Muscle of arm (tissue), 1 donor: ENCODE measurements at regions not wholly inside any gene's neighbourhood (a gene's known extent, or its start where the extent isn't known, plus 50 kb on each side); places are given as distances from the start of the nearest gene placed in this dataset.

Experiments used
- DNase-seq: peaks from one replicate; pipeline ENCODE4 v3.0.0-alpha.2; 2013

DNA sequence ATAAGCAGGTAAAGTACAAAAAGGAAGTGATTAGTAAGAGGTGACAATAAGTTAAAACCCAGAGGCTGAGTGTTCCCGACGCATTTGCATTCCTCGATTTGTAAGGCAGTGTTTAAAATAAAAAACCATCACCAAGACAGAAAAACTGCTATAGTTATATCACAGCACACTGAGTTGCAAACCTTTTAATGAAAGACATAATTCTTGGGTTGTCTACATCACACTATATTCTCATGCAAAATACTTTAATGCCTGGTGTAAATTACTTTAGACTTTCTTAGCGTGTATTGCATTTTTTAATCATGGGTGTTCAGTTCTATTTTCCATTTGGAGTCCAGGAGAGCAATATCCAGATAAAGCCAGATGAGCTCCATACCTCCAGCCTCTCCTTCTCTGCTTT, 458.5 kb downstream of the MTX2 start:
- no peak for DNase-seq

DNA sequence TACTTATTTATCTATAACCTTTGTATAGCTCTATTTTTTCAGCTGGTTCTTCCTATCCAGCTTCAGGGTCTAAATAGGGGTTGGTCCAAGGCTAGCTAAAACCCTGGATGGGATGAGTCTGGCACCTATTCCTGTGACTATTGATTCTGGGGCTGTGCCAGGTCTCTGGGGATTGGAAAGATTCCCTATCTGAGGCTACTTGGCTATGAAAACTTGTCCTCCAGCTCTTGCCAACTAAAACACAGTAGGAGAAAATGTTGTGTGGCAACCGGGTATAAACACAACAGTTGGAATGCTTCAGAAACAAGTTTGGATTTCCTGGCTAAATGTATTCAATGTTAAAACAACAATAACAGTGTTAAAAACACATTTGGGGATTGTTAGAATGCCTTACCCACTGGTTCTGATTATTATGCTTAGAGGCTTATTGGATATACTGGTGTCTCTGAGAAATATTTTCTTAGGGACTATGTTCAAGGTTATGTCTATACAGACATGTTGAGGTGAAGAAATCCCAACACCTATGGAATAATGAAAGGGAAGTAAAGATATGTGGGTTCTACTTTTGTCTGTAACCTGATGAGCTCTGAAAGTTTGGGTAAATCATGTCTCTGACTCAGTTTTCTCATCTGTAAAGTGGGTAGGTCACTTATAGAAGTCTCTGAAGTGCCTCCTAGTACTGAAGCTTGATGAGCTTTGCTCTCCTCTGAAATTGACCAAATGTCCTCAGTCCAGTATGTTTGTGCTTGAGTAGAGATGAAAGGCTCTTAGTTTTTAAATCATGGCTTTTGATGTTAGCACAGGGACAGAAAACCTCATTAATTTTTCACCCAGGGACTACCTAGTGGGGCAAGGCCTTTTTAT, 460.7 kb downstream of the MTX2 start:
- DNase-seq, result peak; percentile 66

- DNase-seq, result no peak
These were observed 463.5 kb downstream of the MTX2 start for GRCh38 chr2:176732780-176733179.

DNA sequence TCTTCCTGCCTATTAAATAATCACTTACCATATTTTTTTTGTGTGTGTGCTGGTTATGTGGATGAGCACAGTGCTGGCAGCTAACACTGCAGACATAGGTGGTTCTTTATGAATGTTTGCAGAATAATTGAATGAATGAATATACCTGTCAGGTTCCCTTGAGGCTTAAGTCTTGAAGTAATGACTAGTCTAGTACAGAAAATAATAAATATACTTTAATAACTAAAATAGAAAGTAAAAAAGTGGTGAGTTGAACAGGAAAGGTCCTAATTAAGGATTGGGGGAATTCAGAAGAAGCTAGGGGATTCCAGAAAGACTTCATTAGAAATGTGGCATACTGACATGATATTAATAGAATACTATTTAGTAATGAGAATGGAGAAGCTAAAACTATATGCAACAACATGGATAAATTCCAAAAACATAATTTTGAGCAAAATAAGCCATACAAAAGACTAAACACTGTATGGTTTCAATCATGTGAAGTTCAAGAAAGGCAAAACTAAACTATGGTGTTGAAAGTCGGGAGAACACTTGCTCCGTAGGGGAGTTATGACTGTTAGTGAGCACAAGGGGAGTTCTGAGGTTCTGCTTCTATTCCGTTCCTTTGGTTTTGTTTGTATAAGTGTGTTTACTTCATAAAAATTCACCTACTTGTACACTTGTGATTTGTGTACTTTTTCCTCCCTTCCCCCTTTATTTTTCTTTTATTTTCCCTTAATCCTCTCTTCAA, 464.6 kb downstream of the MTX2 start:
- no peak for DNase-seq

DNA sequence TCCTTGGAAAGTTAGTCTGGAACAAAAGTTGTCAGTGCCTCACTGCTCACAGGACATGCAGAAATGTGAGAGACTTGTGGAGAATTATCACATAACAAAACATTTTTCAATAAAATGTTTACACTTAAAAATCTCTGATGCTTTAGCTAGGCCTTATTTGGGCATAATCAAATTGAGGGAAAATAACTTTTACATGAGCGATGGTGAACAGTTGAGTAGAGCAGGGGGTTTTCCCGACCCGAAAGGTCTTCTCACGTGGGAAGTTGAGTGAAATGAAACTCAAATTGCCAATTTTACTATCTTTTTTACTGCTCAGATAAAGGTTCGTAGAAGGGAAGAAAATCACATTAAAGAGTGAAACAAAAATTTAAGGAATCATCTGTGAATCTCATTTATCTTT, 465.6 kb downstream of the MTX2 start:
- no peak for DNase-seq

DNA sequence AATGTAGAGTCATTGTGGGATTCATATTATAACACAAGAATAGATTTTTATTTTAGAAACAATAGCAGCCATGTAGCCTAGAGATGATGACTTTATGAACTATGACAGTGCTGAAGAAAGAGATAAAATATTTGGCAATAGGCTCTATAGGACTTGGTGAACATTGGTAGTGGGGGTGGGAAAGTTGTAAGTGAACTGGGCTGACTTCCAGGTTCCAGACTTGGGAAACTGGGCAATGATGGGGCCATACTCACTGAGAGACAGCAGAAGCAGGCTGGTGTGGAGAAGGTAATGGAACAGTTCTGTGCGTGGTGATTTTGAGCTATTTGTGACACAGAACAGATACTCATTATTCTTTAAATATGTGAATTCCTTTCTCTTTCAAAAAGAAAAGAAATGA, 470.3 kb upstream of the HNRNPA3 start:
- no peak for DNase-seq

- DNase-seq, result no peak
These were observed 468.9 kb upstream of the HNRNPA3 start for GRCh38 chr2:176743671-176744070.

DNA sequence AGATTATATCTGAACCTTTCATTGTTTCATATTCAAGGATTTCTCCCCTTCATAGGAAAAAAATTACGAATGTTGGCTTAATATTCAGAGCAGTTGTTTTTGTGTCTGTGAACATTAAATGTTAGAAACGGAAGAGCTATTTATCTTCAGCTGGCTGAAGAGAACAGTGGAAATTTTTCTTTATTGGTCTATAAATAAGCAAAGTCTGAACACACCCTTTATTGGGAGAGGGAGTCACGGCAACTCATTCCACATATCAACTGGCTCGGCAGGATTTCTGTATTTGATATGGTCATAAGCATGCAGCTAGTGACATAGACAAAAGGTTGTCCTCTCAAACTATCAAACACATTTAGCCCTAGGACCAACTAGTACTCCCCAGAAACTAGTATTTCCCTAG, 468.4 kb upstream of the HNRNPA3 start:
- DNase-seq, result peak; percentile 21

- no peak for DNase-seq
These were observed 466.9 kb upstream of the HNRNPA3 start for GRCh38 chr2:176745543-176746200.

DNA sequence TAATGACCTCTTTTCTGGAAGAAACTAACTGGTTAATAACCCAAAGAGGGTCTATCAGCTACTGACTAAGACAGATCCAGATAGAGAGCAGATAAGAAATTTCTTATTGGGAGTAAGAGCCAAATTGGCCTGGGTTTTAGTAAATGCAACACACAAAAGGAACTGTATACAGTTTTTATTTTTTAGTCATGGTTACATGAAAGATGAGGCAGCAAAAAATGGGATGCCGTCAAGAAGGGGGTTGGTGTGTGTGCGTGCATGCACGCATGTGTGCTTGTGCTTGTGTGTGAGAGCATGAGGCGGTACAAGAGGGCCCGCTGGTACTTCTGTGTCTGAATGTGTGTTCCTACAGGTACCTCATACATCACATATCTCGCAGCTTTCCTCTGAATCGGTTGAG, 466.2 kb upstream of the HNRNPA3 start:
- peak; percentile 30 for DNase-seq

GRCh38 chr2:176747506-176747905, 465.1 kb upstream of the HNRNPA3 start:
- peak; percentile 71 for DNase-seq

DNA sequence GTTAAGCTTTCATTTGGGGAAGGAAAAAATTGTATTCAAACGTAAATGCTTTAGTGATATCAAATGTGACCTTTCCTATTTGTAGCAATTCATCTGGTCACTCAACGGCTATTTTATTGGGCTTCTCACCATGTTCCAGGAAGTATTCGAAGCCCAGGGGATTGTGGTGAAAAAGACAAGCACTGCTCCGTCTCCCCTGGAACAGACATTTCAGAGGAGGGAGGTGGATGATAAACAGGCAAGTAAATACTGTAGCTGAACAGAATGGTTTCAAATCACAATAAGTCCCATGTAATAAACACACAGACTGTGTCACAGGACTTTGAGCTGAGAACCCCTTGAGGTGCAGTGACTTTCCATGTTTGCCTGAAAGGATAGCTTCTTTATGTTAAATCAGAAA, 464.7 kb upstream of the HNRNPA3 start:
- DNase-seq, result peak; percentile 31

DNA sequence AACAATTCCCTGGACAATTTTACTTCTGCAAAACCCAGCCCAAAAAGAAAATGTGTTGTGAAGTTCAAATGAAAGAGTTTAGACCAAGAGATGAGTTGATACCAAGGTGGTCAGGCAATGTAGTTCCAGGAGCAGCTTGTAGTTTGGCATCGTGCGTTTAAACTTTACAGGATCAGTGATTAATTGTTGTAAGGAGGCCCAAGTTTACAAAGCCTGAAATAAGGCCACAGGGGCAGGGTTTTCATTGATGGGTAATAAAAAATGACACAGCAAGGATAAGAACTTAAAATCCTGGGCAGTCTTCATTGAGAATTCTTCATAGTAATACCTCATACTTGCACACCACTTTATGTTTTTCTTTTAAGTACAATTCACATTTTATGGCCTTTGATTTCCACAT, 463.9 kb upstream of the HNRNPA3 start:
- no peak for DNase-seq

DNA sequence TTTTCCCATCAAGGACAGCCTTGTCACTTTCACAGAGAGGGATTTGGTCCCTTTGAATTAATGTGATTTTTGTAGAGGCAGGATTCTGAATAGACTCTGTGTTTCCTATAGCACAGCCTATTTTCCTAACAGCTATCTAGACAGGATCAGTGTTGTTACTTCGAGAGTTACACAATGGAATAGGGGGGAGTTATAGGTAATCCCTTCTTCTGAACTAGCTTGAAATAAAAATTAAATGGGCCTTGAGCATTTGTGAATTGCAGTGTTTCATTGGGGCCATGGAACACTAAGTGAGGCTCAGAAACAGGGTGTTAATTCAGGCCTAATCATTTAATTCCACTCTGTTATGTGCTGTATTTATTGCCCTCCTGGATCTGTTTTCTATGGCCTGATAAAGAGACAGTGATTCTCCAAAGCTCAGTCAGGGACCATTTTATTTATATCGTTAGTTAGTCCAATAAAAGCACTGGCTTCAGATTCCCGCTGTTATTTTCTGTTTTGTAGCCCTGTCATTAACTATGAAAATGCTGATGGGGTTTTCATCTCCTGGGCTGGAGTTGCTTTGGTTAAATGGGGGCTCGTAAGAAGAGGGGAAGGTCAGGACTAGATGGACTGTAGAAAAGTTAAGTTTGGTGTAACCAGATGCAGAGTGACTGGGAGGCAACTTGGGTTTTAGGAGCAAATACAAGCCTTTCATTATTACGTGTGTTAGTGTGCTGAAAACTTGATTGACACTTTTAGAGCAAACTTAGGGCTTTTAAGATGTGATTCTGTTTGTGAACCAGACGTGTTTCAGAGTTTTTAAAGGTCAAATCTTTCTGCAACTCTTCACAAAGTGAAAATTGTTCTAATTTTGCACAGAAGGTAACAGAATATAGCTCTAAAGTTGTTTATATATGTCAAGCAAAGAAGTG, 461.0 kb upstream of the HNRNPA3 start:
- no peak for DNase-seq

DNA sequence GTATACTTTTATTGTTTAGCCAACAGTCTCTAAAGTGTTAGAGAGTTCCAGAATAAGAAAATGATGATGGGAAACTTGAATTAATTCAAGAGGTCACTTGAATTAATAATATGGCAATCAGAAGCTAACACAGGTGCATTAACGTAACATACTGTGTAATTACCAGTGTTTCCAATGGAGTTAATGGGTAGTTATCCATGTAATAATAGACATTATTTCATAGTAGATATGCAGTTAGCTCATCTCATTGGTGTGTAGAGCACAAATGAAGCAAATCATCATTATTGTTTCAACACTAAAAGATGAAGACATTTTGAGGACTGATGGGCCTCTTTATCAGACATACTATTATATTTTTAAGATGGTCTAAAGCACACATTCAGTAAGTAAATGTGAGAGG, 460.3 kb upstream of the HNRNPA3 start:
- DNase-seq, result no peak

GRCh38 chr2:176753205-176753604, 459.4 kb upstream of the HNRNPA3 start:
- DNase-seq, result no peak

GRCh38 chr2:176753752-176754474, 458.7 kb upstream of the HNRNPA3 start:
- DNase-seq, result no peak

- DNase-seq, result no peak
These were observed 457.0 kb upstream of the HNRNPA3 start for GRCh38 chr2:176755537-176756135.

DNA sequence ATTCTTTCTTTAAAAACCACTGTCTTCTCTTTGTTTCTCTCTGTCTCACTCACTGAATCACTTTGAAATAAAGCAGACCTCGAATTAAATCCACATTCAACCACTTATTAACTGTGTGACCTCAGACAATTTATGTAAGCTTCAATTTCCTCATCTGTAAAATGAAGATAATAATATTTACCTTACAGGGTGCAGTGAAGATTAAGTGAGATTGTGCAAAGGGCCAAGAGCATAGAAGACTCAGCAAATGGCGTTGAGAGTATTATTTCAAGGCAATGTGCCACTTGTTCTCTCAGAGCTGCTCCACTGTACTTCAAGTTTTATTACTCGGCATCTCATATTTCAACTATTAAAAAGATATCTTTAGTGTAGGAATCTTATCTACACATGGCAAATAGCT, 454.2 kb upstream of the HNRNPA3 start:
- DNase-seq, result no peak

DNA sequence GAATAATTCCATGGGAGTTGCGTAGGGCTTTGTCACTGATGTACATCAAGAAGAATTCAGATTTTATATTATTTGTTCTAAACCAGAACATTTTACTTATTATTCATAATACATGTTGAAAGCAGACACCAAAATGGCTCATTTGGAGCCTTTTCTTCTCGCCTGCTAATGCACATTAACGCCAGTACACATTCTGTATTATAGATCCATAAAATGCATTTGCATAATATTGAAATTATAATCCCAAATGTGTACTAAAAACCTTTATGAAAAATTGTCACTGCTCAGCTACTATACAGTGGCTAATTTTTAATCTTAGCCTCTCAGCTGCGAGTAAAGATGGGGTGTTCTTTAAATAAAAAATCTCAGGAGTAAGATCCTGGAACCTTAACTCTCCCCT, 452.2 kb upstream of the HNRNPA3 start:
- DNase-seq, result no peak

- DNase-seq, result no peak
These were observed 449.5 kb upstream of the HNRNPA3 start for GRCh38 chr2:176763130-176763529.
